ENCODE measurements at regions not wholly inside any gene's neighbourhood (a gene's known extent, or its start where the extent isn't known, plus 50 kb on each side); places are given as distances from the start of the nearest gene placed in this dataset.
A peak's percentile ranks its signal among the peaks of the same experiment; 100 is the strongest.

DNA sequence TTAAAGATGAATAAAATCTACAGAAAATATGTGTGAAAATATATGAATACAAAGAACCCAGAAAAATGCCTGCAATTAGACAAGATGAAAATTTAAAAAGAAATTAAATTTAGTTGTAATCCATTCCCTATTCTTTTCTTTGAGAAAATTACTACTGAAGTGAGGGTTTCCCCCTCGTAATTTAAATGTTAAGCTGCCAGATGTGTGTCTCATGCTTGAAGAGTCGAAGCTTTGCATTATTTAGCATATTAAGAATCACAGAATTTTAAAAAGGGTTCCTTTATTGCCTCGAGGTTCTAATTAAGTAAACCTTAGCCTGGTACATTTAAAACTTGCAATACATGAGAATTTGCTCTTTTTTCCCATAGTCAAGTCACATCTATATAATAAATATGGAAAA, 630.1 kb downstream of the TFAP2A start:
- TF ChIP-seq, protein P1, sequence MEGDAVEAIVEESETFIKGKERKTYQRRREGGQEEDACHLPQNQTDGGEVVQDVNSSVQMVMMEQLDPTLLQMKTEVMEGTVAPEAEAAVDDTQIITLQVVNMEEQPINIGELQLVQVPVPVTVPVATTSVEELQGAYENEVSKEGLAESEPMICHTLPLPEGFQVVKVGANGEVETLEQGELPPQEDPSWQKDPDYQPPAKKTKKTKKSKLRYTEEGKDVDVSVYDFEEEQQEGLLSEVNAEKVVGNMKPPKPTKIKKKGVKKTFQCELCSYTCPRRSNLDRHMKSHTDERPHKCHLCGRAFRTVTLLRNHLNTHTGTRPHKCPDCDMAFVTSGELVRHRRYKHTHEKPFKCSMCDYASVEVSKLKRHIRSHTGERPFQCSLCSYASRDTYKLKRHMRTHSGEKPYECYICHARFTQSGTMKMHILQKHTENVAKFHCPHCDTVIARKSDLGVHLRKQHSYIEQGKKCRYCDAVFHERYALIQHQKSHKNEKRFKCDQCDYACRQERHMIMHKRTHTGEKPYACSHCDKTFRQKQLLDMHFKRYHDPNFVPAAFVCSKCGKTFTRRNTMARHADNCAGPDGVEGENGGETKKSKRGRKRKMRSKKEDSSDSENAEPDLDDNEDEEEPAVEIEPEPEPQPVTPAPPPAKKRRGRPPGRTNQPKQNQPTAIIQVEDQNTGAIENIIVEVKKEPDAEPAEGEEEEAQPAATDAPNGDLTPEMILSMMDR (IDR thresholded peaks at IDR 0.05; ENCODE audit: borderline replicate concordance, insufficient read depth, low read depth, low read length), result no peak
- no peak overlapping the region for H3K4me3 ChIP-seq (ENCODE audit: low read depth, low read length)

DNA sequence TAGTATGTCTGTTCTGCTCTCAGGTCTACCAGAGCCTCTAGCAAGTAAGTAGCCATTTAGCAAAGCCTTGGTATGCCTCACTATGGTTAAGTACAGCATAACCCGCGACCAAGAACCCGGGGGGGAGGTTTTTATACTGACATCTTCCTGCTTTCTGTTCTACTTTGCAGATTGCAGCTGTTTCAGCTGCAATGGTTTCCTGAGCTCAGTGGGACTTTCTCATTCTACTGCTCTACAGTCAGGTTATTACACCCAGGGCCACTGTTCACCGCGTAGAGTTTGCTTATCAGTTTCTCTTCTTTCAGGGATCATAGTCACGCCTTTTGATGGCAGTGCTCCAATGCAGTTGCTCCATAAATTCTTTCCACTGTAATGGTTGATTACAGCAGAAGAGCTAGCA, 631.3 kb downstream of the TFAP2A start:
- H3K4me3 ChIP-seq (ENCODE audit: low read depth, low read length), result no peak overlapping the region
- TF ChIP-seq, protein P1 (IDR thresholded peaks at IDR 0.05; ENCODE audit: borderline replicate concordance, insufficient read depth, low read depth, low read length), result no peak

GRCh38 chr6:9766240-9766915, 648.5 kb downstream of the TFAP2A start:
- peak overlapping the region; percentile 50 for H3K4me3 ChIP-seq (ENCODE audit: low read depth, low read length)
- TF ChIP-seq, protein P1 (IDR thresholded peaks at IDR 0.05; ENCODE audit: borderline replicate concordance, insufficient read depth, low read depth, low read length), result no peak

- TF ChIP-seq, protein P1 (IDR thresholded peaks at IDR 0.05; ENCODE audit: borderline replicate concordance, insufficient read depth, low read depth, low read length), result no peak
Measured at GRCh38 chr6:9761220-9761619, 653.7 kb downstream of the TFAP2A start.

DNA sequence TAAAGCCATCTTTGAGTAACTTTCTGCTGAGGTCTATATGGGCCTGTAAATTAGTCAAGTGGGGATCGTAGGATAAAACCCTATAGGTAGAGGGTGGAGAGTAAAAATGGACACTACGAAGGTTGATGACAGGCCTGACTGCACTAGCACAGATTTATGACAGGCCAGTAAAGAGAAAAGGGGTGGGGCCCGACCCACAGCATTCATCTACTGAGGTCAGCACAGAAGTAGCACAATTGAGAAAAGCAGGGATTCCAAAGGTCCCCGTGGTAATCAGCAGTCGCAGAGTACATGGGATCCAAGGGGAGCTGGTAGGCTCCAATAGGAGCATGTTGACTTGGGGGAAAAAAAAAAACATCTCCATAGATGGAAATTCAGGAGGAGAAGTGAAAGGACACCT, 660.4 kb downstream of the TFAP2A start:
- no peak overlapping the region for H3K4me3 ChIP-seq (ENCODE audit: low read depth, low read length)
- TF ChIP-seq, protein P1 (IDR thresholded peaks at IDR 0.05; ENCODE audit: borderline replicate concordance, insufficient read depth, low read depth, low read length), result no peak

More at GRCh38 chr6:9761220-9761619, 653.7 kb downstream of the TFAP2A start:
- no peak overlapping the region for H3K4me3 ChIP-seq (ENCODE audit: low read depth, low read length)

DNA sequence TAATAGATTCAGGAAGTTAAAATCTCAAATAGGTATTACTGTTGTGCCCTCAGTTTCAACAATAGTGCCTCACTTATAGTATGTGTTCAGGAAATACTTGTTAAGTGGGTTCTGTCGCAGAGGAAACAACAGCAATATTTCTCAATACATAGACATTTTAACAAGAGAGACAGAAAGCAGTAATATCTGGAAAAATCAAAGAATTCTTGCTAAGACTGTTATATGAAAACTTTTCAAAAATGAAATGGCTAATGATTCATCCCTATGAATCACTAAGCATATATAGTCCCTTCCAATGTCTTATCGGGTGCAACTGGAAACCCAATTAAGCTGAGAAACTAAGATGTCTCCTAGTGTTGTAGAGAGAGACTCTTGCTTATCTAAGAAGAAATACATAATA, 668.9 kb downstream of the TFAP2A start:
- no peak overlapping the region for H3K4me3 ChIP-seq (ENCODE audit: low read depth, low read length)
- TF ChIP-seq, protein P1 (IDR thresholded peaks at IDR 0.05; ENCODE audit: borderline replicate concordance, insufficient read depth, low read depth, low read length), result no peak

DNA sequence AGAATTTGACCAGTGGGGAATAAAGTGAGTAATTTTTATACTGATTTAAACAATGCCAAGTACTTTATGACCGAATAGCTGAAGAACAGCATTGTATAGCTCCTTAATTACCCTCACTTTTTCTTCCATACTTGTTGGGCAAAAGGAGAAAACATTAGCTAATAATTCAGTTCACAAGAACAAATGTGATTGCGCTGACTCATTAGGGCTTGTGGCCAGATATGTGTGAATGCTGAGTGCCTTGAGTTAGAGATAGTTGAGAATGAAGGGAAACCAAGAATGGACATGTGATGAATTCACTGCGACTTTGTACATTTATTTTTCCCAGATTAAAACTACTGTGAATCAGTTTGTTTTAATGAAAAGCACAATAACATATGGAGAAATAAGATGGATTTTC, 669.4 kb downstream of the TFAP2A start:
- H3K4me3 ChIP-seq (ENCODE audit: low read depth, low read length), result no peak overlapping the region
- TF ChIP-seq, protein P1 (IDR thresholded peaks at IDR 0.05; ENCODE audit: borderline replicate concordance, insufficient read depth, low read depth, low read length), result no peak
